IMR-90 (cell line): ENCODE measurements at regions not wholly inside any gene's neighbourhood (a gene's known extent, or its start where the extent isn't known, plus 50 kb on each side); places are given as distances from the start of the nearest gene placed in this dataset.

Experiments
- RAD21 ChIP-seq: IDR thresholded peaks from 2 replicates; pipeline ENCODE4 v1.6.1; 2012; ENCODE audit warnings: low read length, improper control_type of control experiment
- RCOR1 ChIP-seq: IDR thresholded peaks from 2 replicates; pipeline ENCODE4 v1.6.1; 2012; ENCODE audit warnings: mild to moderate bottlenecking, low read length, improper control_type of control experiment; ENCODE audit not compliant: insufficient replicate concordance
- TF ChIP-seq, protein P1 (sequence below): conservative IDR thresholded peaks from 2 replicates; pipeline ENCODE4 v1.5.1; 2012; ENCODE audit warnings: mild to moderate bottlenecking, low read depth, low read length, improper control_type of control experiment

DNA sequence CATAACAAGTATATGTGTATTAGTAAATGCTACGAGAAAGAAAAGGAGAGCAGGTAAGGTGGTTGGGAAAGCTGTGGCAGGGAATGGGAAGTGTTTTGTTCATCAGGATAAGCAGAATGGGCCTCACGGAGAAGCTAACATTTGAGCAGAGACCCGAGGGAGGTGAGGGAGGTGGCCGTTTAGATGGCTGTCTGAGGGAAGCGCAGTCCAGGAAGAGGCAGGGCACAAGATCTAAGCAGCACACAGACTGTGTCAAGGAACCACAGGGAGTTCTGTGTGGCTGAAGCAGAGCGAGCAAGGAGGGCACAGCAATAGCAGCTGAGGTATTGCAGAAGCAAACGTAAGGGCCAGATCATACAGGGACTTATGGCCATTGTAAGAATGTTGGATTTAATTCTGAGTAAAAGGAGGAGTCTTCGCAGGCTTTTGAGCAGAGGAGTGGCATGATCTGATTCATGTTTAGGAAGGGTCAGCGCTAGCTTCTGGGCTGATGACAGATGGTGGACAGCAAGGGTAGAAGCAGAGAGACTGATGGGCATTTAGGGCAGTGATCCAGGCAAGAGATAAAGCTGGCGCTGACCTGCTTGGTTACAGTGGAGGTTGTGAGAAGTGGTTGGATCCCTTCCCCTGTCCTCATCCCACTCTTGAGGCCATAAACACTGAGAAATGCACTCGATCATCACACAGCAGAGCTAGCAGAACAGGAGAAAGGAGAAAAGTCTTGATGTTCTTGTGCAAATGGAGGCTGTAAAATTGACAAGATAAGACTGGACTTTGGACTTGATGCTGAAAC, 199.9 kb downstream of the LACC1 start:
- TF ChIP-seq, protein P1, sequence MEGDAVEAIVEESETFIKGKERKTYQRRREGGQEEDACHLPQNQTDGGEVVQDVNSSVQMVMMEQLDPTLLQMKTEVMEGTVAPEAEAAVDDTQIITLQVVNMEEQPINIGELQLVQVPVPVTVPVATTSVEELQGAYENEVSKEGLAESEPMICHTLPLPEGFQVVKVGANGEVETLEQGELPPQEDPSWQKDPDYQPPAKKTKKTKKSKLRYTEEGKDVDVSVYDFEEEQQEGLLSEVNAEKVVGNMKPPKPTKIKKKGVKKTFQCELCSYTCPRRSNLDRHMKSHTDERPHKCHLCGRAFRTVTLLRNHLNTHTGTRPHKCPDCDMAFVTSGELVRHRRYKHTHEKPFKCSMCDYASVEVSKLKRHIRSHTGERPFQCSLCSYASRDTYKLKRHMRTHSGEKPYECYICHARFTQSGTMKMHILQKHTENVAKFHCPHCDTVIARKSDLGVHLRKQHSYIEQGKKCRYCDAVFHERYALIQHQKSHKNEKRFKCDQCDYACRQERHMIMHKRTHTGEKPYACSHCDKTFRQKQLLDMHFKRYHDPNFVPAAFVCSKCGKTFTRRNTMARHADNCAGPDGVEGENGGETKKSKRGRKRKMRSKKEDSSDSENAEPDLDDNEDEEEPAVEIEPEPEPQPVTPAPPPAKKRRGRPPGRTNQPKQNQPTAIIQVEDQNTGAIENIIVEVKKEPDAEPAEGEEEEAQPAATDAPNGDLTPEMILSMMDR: no peak
- no peak for TF ChIP-seq RAD21
- TF ChIP-seq RCOR1: no peak
